Stimulated activated CD8-positive, alpha-beta memory T cell treated with anti-CD3 and anti-CD28 coated beads, Interleukin-7, amount 100 ng/mL, for 24 hours (primary cell): ENCODE measurements at regions not wholly inside any gene's neighbourhood (a gene's known extent, or its start where the extent isn't known, plus 50 kb on each side); places are given as distances from the start of the nearest gene placed in this dataset.
"Not testable (repeated sequence)": the region's sequence is repeated elsewhere in the genome, so short reads cannot be mapped to it uniquely, and the experiment has no call there.

Experiments used
- DNase-seq: peaks from one replicate; pipeline ENCODE4 v3.0.0-alpha.2; 2020; ENCODE audit warnings: low read depth

- peak; percentile 13 for DNase-seq
These were observed 206.1 kb upstream of the PRDM1 start for GRCh38 chr6:105880030-105880492.

- no peak for DNase-seq
These were observed 207.0 kb upstream of the PRDM1 start for GRCh38 chr6:105879146-105879545.

GRCh38 chr6:105875974-105876640 is 210.0 kb upstream of the PRDM1 start:
- DNase-seq = no peak

- no peak for DNase-seq
These were observed 211.1 kb upstream of the PRDM1 start for GRCh38 chr6:105874835-105875626.

GRCh38 chr6:105873799-105874198 is 212.3 kb upstream of the PRDM1 start:
- DNase-seq = no peak

- DNase-seq = no peak
These were observed 212.9 kb upstream of the PRDM1 start for GRCh38 chr6:105873211-105873704.

- DNase-seq = no peak
These were observed 213.9 kb upstream of the PRDM1 start for GRCh38 chr6:105872249-105872648.

- DNase-seq = no peak
These were observed 214.6 kb upstream of the PRDM1 start for GRCh38 chr6:105871542-105871941.

- no peak for DNase-seq
These were observed 216.2 kb upstream of the PRDM1 start for GRCh38 chr6:105869835-105870440.

- no peak for DNase-seq
These were observed 217.2 kb upstream of the PRDM1 start for GRCh38 chr6:105868823-105869460.

- no peak for DNase-seq
These were observed 218.3 kb upstream of the PRDM1 start for GRCh38 chr6:105867821-105868220.

- DNase-seq = no peak
These were observed 218.9 kb upstream of the PRDM1 start for GRCh38 chr6:105867277-105867676.

GRCh38 chr6:105862936-105863607 is 223.1 kb upstream of the PRDM1 start:
- no peak for DNase-seq

GRCh38 chr6:105860927-105861326 is 225.2 kb upstream of the PRDM1 start:
- not testable (repeated sequence) for DNase-seq

GRCh38 chr6:105859457-105859856 is 226.7 kb upstream of the PRDM1 start:
- no peak for DNase-seq

- DNase-seq = not testable (repeated sequence)
These were observed 227.5 kb upstream of the PRDM1 start for GRCh38 chr6:105858639-105859038.

GRCh38 chr6:105855433-105855832 is 230.7 kb upstream of the PRDM1 start:
- DNase-seq = no peak

GRCh38 chr6:105853979-105854378 is 232.2 kb upstream of the PRDM1 start:
- DNase-seq = not testable (repeated sequence)

GRCh38 chr6:105851606-105852005 is 234.5 kb upstream of the PRDM1 start:
- DNase-seq = no peak

GRCh38 chr6:105851113-105851580 is 235.0 kb upstream of the PRDM1 start:
- DNase-seq = no peak

GRCh38 chr6:105850261-105851112 is 235.6 kb upstream of the PRDM1 start:
- no peak for DNase-seq
